Naive thymus-derived CD8-positive, alpha-beta T cell (primary cell): ENCODE measurements at regions not wholly inside any gene's neighbourhood (a gene's known extent, or its start where the extent isn't known, plus 50 kb on each side); places are given as distances from the start of the nearest gene placed in this dataset.

Experiments used
- ATAC-seq, 2 donors: fragments of 150-1000 bp; cut with Tn5 transposase in 1 of 2; sonication (Bioruptor Pico), chemical (Tn5 transposase) in 1 of 2; 1 replicate in 1 of 2; 2 replicates in 1 of 2; pipeline ENCODE4 v1.10.0; 2021; ENCODE audit warnings: mild to moderate bottlenecking in 2 of 2, moderate library complexity in 2 of 2
- POLR2A ChIA-PET: fragments of 350-600 bp; sonication (Branson Sonifier 250); formaldehyde crosslinking; loops from one replicate; lab custom pipeline; 2021; ENCODE audit warnings: antibody characterized with exemption; lab: Charles Lee
- DNase-seq, 10 donors: peaks; one replicate each; pipeline versions ENCODE4 v3.0.0 to v3.0.0-alpha.2; 2020 to 2022
- H3K27ac Mint-ChIP-seq, 10 donors: one replicate each; pipeline ENCODE4 v1.8.0; 2020 to 2022; ENCODE audit warnings: mild to moderate bottlenecking in 10 of 10, mixed read lengths in 10 of 10, moderate library complexity in 4 of 10, inconsistent platforms in 1 of 10
- H3K27me3 Mint-ChIP-seq, 5 donors: one replicate each; pipeline ENCODE4 v1.8.0; 2021 to 2022; ENCODE audit warnings: mixed read lengths in 5 of 5
- H3K36me3 Mint-ChIP-seq, 3 donors: one replicate each; pipeline ENCODE4 v1.8.0; 2020 to 2022; ENCODE audit warnings: mixed read lengths in 3 of 3, mild to moderate bottlenecking in 2 of 3, inconsistent platforms in 1 of 3
- H3K4me1 Mint-ChIP-seq, 4 donors: one replicate each; pipeline ENCODE4 v1.8.0; 2021 to 2022; ENCODE audit warnings: mixed read lengths in 4 of 4
- H3K4me3 Mint-ChIP-seq, 10 donors: one replicate each; pipeline ENCODE4 v1.8.0; 2020 to 2022; ENCODE audit warnings: mild to moderate bottlenecking in 10 of 10, mixed read lengths in 10 of 10, moderate library complexity in 6 of 10, inconsistent platforms in 1 of 10
- H3K9me3 Mint-ChIP-seq, 9 donors: one replicate each; pipeline ENCODE4 v1.8.0; 2020 to 2022; ENCODE audit warnings: mixed read lengths in 9 of 9, mild to moderate bottlenecking in 3 of 9, inconsistent platforms in 1 of 9, moderate library complexity in 1 of 9

- ATAC-seq (no peak), DNase-seq (no peak)
- Mint-ChIP-seq H3K27ac (no peak overlapping the region), H3K4me3 (no peak overlapping the region), H3K9me3 (peaks cover 2 to 51% (median 13%) of the 10 kb centered on the region in 9 donors), H3K4me1 (no peaks in the 10 kb centered on the region), H3K27me3 (no peaks in the 10 kb centered on the region), H3K36me3 (peaks cover 0 to 9% (median 0%) of the 10 kb centered on the region in 3 donors)
- POLR2A ChIA-PET = no interaction called here
Observed at GRCh38 chr7:46802479-46802878, 779.4 kb downstream of the TNS3 start.

- no peaks in the 10 kb centered on the region for H3K4me1 Mint-ChIP-seq
- no peaks in the 10 kb centered on the region for H3K27me3 Mint-ChIP-seq
- peaks cover 0 to 18% (median 5%) of the 10 kb centered on the region in 9 donors for H3K9me3 Mint-ChIP-seq
- no peak for ATAC-seq
- no peak overlapping the region for H3K27ac Mint-ChIP-seq
- POLR2A ChIA-PET = no interaction called here
- no peaks in the 10 kb centered on the region for H3K36me3 Mint-ChIP-seq
- DNase-seq = no peak
- no peak overlapping the region for H3K4me3 Mint-ChIP-seq
Observed at GRCh38 chr7:46791188-46791587, 790.7 kb downstream of the TNS3 start.

- no peaks in the 10 kb centered on the region for H3K4me1 Mint-ChIP-seq
- H3K4me3 Mint-ChIP-seq = no peak overlapping the region
- DNase-seq (no peak), ATAC-seq (no peak)
- no peak overlapping the region for H3K27ac Mint-ChIP-seq
- POLR2A ChIA-PET = no interaction called here
- H3K27me3 Mint-ChIP-seq = no peaks in the 10 kb centered on the region
- H3K36me3 Mint-ChIP-seq = no peaks in the 10 kb centered on the region
- H3K9me3 Mint-ChIP-seq = peaks cover 0 to 18% (median 3%) of the 10 kb centered on the region in 9 donors
Observed at GRCh38 chr7:46786995-46787394, 794.9 kb downstream of the TNS3 start.

- Mint-ChIP-seq H3K27ac (no peak overlapping the region), H3K36me3 (no peaks in the 10 kb centered on the region), H3K4me1 (no peaks in the 10 kb centered on the region), H3K9me3 (peaks cover 0 to 23% (median 5%) of the 10 kb centered on the region in 9 donors), H3K4me3 (no peak overlapping the region), H3K27me3 (no peaks in the 10 kb centered on the region)
- POLR2A ChIA-PET = no interaction called here
- DNase-seq (no peak), ATAC-seq (no peak)
Observed at GRCh38 chr7:46786221-46786954, 795.5 kb downstream of the TNS3 start.

GRCh38 chr7:46784732-46785131 is 797.2 kb downstream of the TNS3 start:
- Mint-ChIP-seq H3K9me3 (peaks cover 0 to 28% (median 9%) of the 10 kb centered on the region in 9 donors), H3K27me3 (no peaks in the 10 kb centered on the region), H3K36me3 (no peaks in the 10 kb centered on the region), H3K4me3 (no peak overlapping the region), H3K4me1 (no peaks in the 10 kb centered on the region), H3K27ac (no peak overlapping the region)
- ATAC-seq = no peak
- POLR2A ChIA-PET = no interaction called here
- DNase-seq = no peak

GRCh38 chr7:46781901-46782439 is 799.9 kb downstream of the TNS3 start:
- H3K9me3 Mint-ChIP-seq = peaks cover 2 to 46% (median 12%) of the 10 kb centered on the region in 9 donors
- ATAC-seq (no peak), DNase-seq (no peak)
- H3K27me3 Mint-ChIP-seq = no peaks in the 10 kb centered on the region
- no peaks in the 10 kb centered on the region for H3K36me3 Mint-ChIP-seq
- no peak overlapping the region for H3K4me3 Mint-ChIP-seq
- H3K27ac Mint-ChIP-seq = no peak overlapping the region
- H3K4me1 Mint-ChIP-seq = no peaks in the 10 kb centered on the region
- POLR2A ChIA-PET = no interaction called here

GRCh38 chr7:46776790-46777189 is 805.1 kb downstream of the TNS3 start:
- ATAC-seq (no peak), DNase-seq (no peak)
- Mint-ChIP-seq H3K27me3 (no peaks in the 10 kb centered on the region), H3K4me1 (no peaks in the 10 kb centered on the region), H3K36me3 (no peaks in the 10 kb centered on the region), H3K27ac (no peak overlapping the region), H3K9me3 (peaks cover 2 to 52% (median 14%) of the 10 kb centered on the region in 9 donors), H3K4me3 (no peak overlapping the region)
- POLR2A ChIA-PET = no interaction called here

GRCh38 chr7:46775776-46776175 is 806.1 kb downstream of the TNS3 start:
- H3K27me3 Mint-ChIP-seq = no peaks in the 10 kb centered on the region
- DNase-seq (no peak), ATAC-seq (no peak)
- no peak overlapping the region for H3K27ac Mint-ChIP-seq
- H3K4me1 Mint-ChIP-seq = no peaks in the 10 kb centered on the region
- no peak overlapping the region for H3K4me3 Mint-ChIP-seq
- no peaks in the 10 kb centered on the region for H3K36me3 Mint-ChIP-seq
- POLR2A ChIA-PET = no interaction called here
- peaks cover 2 to 42% (median 11%) of the 10 kb centered on the region in 9 donors for H3K9me3 Mint-ChIP-seq

GRCh38 chr7:46775020-46775419 is 806.9 kb downstream of the TNS3 start:
- POLR2A ChIA-PET = no interaction called here
- Mint-ChIP-seq H3K27ac (no peak overlapping the region), H3K27me3 (no peaks in the 10 kb centered on the region), H3K4me1 (no peaks in the 10 kb centered on the region), H3K9me3 (peaks cover 2 to 40% (median 11%) of the 10 kb centered on the region in 9 donors), H3K36me3 (no peaks in the 10 kb centered on the region), H3K4me3 (no peak overlapping the region)
- ATAC-seq (no peak), DNase-seq (no peak)

GRCh38 chr7:46774515-46774914 is 807.4 kb downstream of the TNS3 start:
- DNase-seq (no peak), ATAC-seq (no peak)
- no peaks in the 10 kb centered on the region for H3K36me3 Mint-ChIP-seq
- no peak overlapping the region for H3K27ac Mint-ChIP-seq
- H3K9me3 Mint-ChIP-seq = peaks cover 1 to 40% (median 9%) of the 10 kb centered on the region in 9 donors
- no peaks in the 10 kb centered on the region for H3K27me3 Mint-ChIP-seq
- no peaks in the 10 kb centered on the region for H3K4me1 Mint-ChIP-seq
- no peak overlapping the region for H3K4me3 Mint-ChIP-seq
- POLR2A ChIA-PET = no interaction called here

GRCh38 chr7:46772776-46773175 is 809.1 kb downstream of the TNS3 start:
- Mint-ChIP-seq H3K27ac (no peak overlapping the region), H3K9me3 (peaks cover 0 to 32% (median 5%) of the 10 kb centered on the region in 9 donors), H3K4me1 (no peaks in the 10 kb centered on the region), H3K4me3 (no peak overlapping the region), H3K27me3 (no peaks in the 10 kb centered on the region), H3K36me3 (no peaks in the 10 kb centered on the region)
- POLR2A ChIA-PET = no interaction called here
- no peak for ATAC-seq
- no peak for DNase-seq

GRCh38 chr7:46767071-46767470 is 814.8 kb downstream of the TNS3 start:
- no peak for DNase-seq
- Mint-ChIP-seq H3K27ac (no peak overlapping the region), H3K4me3 (no peak overlapping the region), H3K36me3 (no peaks in the 10 kb centered on the region), H3K27me3 (no peaks in the 10 kb centered on the region), H3K4me1 (no peaks in the 10 kb centered on the region), H3K9me3 (peaks cover 0 to 34% (median 8%) of the 10 kb centered on the region in 9 donors)
- POLR2A ChIA-PET = no interaction called here
- no peak for ATAC-seq

- no peaks in the 10 kb centered on the region for H3K27me3 Mint-ChIP-seq
- no peak for ATAC-seq
- no peak overlapping the region for H3K4me3 Mint-ChIP-seq
- H3K9me3 Mint-ChIP-seq = peaks cover 0 to 22% (median 7%) of the 10 kb centered on the region in 9 donors
- DNase-seq = no peak
- no peak overlapping the region for H3K27ac Mint-ChIP-seq
- H3K36me3 Mint-ChIP-seq = no peaks in the 10 kb centered on the region
- no peaks in the 10 kb centered on the region for H3K4me1 Mint-ChIP-seq
- POLR2A ChIA-PET = no interaction called here
Observed at GRCh38 chr7:46764100-46764936, 817.6 kb downstream of the TNS3 start.
